H1 (cell line): ENCODE measurements at regions not wholly inside any gene's neighbourhood (a gene's known extent, or its start where the extent isn't known, plus 50 kb on each side); places are given as distances from the start of the nearest gene placed in this dataset.
"Not testable (repeated sequence)": the region's sequence is repeated elsewhere in the genome, so short reads cannot be mapped to it uniquely, and the experiment has no call there.

Experiments
- CTCF ChIA-PET: fragments of 300-600 bp; sonication (Branson Sonifier 250); formaldehyde crosslinking; loops from one replicate; lab custom pipeline; 2021; ENCODE audit not compliant: partially characterized antibody; lab: Charles Lee
- POLR2A ChIA-PET: fragments of 300-600 bp; sonication (Branson Sonifier 250); formaldehyde crosslinking; loops from one replicate; lab custom pipeline; 2021; ENCODE audit warnings: inconsistent platforms; ENCODE audit not compliant: partially characterized antibody; lab: Charles Lee
- DNase-seq, 2 experiments: peaks; one replicate each; pipeline versions ENCODE4 v3.0.0 to v3.0.0-alpha.2; 2010 to 2022; ENCODE audit warnings: low spot score in 2 of 2, low read depth in 1 of 2, mixed read lengths in 1 of 2
- FAIRE-seq: peaks from 2 replicates; lab custom pipeline; 2011; peaks lifted over from hg19 to GRCh38; lab: Jason Lieb, UNC
- H2AFZ ChIP-seq: 2 replicates; pipeline ENCODE4 v1.8.1; 2012; ENCODE audit warnings: low read length, inconsistent platforms
- H2AK5ac ChIP-seq: 2 replicates; pipeline ENCODE4 v1.6.1; 2013; ENCODE audit warnings: low read depth, low read length
- H2BK120ac ChIP-seq: replicated peaks from 2 replicates; pipeline ENCODE3; 2013; ENCODE audit warnings: low read depth, low read length, inconsistent platforms
- H2BK12ac ChIP-seq: 2 replicates; pipeline ENCODE4 v1.6.1; 2013; ENCODE audit warnings: low read depth, low read length
- H2BK15ac ChIP-seq: 2 replicates; pipeline ENCODE4 v1.6.1; 2013; ENCODE audit warnings: low read length
- H2BK20ac ChIP-seq: 2 replicates; pipeline ENCODE4 v1.6.1; 2013; ENCODE audit warnings: low read length
- H2BK5ac ChIP-seq: 2 replicates; pipeline ENCODE4 v1.6.1; 2013; ENCODE audit warnings: low read depth, low read length
- H3K14ac ChIP-seq: 2 replicates; pipeline ENCODE4 v1.6.1; 2013; ENCODE audit warnings: inconsistent platforms; ENCODE audit not compliant: insufficient read length
- H3K18ac ChIP-seq: 2 replicates; pipeline ENCODE4 v1.6.1; 2013; ENCODE audit warnings: low read length; ENCODE audit errors: extremely low read depth
- H3K23ac ChIP-seq: 2 replicates; pipeline ENCODE4 v1.6.1; 2013; ENCODE audit warnings: inconsistent platforms; ENCODE audit not compliant: insufficient read length
- H3K23me2 ChIP-seq: 2 replicates; pipeline ENCODE4 v1.6.1; 2013; ENCODE audit warnings: low read depth, low read length
- H3K27ac ChIP-seq: 2 replicates; pipeline ENCODE4 v1.6.1; 2011; ENCODE audit warnings: low read depth, low read length, inconsistent platforms
- H3K27me3 ChIP-seq, 4 experiments: replicated peaks in 1 of 4; 1 replicate in 1 of 4; 2 replicates in 3 of 4; pipeline versions ENCODE4 v1.6.1 to v1.8.1; 2011 to 2013; ENCODE audit warnings: low read length in 3 of 4, mild to moderate bottlenecking in 3 of 4, inconsistent platforms in 2 of 4, mixed read lengths in 2 of 4, moderate library complexity in 1 of 4; ENCODE audit not compliant: control insufficient read depth in 3 of 4, insufficient read depth in 3 of 4; ENCODE audit errors: extremely low read depth in 1 of 4
- H3K36me3 ChIP-seq, 4 experiments: 2 replicates each; pipeline versions ENCODE4 v1.6.1 to v1.8.1; 2011 to 2013; ENCODE audit warnings: mild to moderate bottlenecking in 4 of 4, low read length in 3 of 4, moderate library complexity in 2 of 4, control low read depth in 1 of 4, inconsistent platforms in 1 of 4; ENCODE audit not compliant: insufficient read depth in 4 of 4, control insufficient read depth in 2 of 4
- H3K4ac ChIP-seq: replicated peaks from 2 replicates; pipeline ENCODE3; 2013; ENCODE audit warnings: low read length, low read depth, mixed read lengths, inconsistent platforms; ENCODE audit not compliant: insufficient read length
- H3K4me1 ChIP-seq, 4 experiments: replicated peaks in 1 of 4; 1 replicate in 1 of 4; 2 replicates in 3 of 4; pipeline versions ENCODE4 v1.6.1 to v1.8.1; 2011 to 2013; ENCODE audit warnings: low read length in 3 of 4, inconsistent platforms in 2 of 4, mixed read lengths in 1 of 4; ENCODE audit not compliant: insufficient read depth in 4 of 4, control insufficient read depth in 3 of 4
- H3K4me2 ChIP-seq, 2 experiments: 2 replicates each; pipeline versions ENCODE4 v1.6.1 to v1.8.1; 2011 to 2013; ENCODE audit warnings: low read depth in 2 of 2, low read length in 2 of 2, control low read depth in 1 of 2, inconsistent platforms in 1 of 2, mild to moderate bottlenecking in 1 of 2; ENCODE audit not compliant: insufficient read depth in 1 of 2
- H3K4me3 ChIP-seq, 4 experiments: fragments of 200-600, 300-600 bp in 1 of 4; sonication (generic), shearing (Covaris generic), sonication (Bioruptor Twin) in 1 of 4; 2 replicates each; pipeline versions ENCODE4 v1.5.1 to v1.8.1; 2011 to 2016; ENCODE audit warnings: low read length in 4 of 4, low read depth in 3 of 4, control low read depth in 2 of 4, inconsistent platforms in 2 of 4, mild to moderate bottlenecking in 2 of 4, mixed read lengths in 1 of 4, moderate library complexity in 1 of 4; ENCODE audit not compliant: insufficient read depth in 2 of 4; ENCODE audit errors: extremely low read depth in 1 of 4
- H3K56ac ChIP-seq: replicated peaks from 2 replicates; pipeline ENCODE3; 2013; ENCODE audit warnings: low read depth, mild to moderate bottlenecking, mixed read lengths, low read length, inconsistent platforms; ENCODE audit not compliant: insufficient read length
- H3K79me1 ChIP-seq: 2 replicates; pipeline ENCODE4 v1.6.1; 2013; ENCODE audit warnings: low read depth, low read length, control low read depth
- H3K79me2 ChIP-seq, 2 experiments: 2 replicates each; pipeline versions ENCODE4 v1.6.1 to v1.8.1; 2012 to 2013; ENCODE audit warnings: low read length in 2 of 2, mild to moderate bottlenecking in 2 of 2, inconsistent platforms in 1 of 2; ENCODE audit not compliant: insufficient read depth in 2 of 2, control insufficient read depth in 1 of 2
- H3K9ac ChIP-seq, 4 experiments: replicated peaks in 1 of 4; 1 replicate in 1 of 4; 2 replicates in 3 of 4; pipeline versions ENCODE4 v1.6.1 to v1.8.1; 2011 to 2013; ENCODE audit warnings: low read depth in 3 of 4, low read length in 3 of 4, control low read depth in 2 of 4, mild to moderate bottlenecking in 2 of 4, moderate library complexity in 2 of 4, inconsistent platforms in 1 of 4; ENCODE audit errors: extremely low read depth in 1 of 4
- H3K9me3 ChIP-seq, 2 experiments: 2 replicates each; pipeline versions ENCODE4 v1.6.1 to v1.8.1; 2012 to 2013; ENCODE audit warnings: mild to moderate bottlenecking in 2 of 2, moderate library complexity in 2 of 2, control low read depth in 1 of 2, inconsistent platforms in 1 of 2, low read depth in 1 of 2, low read length in 1 of 2, mixed read lengths in 1 of 2; ENCODE audit not compliant: insufficient read depth in 2 of 2
- H4K20me1 ChIP-seq, 2 experiments: replicated peaks in 1 of 2; 2 replicates each; pipeline versions ENCODE3 to v1.8.1; 2011 to 2013; ENCODE audit warnings: inconsistent platforms in 2 of 2, low read length in 2 of 2, mild to moderate bottlenecking in 1 of 2; ENCODE audit not compliant: insufficient read depth in 2 of 2, control insufficient read depth in 1 of 2
- H4K5ac ChIP-seq: 2 replicates; pipeline ENCODE4 v1.6.1; 2013; ENCODE audit warnings: low read length, low read depth, mixed read lengths, inconsistent platforms; ENCODE audit not compliant: insufficient read length
- H4K8ac ChIP-seq: 2 replicates; pipeline ENCODE4 v1.8.0; 2013; ENCODE audit warnings: mild to moderate bottlenecking, moderate library complexity, low read length, inconsistent platforms; ENCODE audit not compliant: insufficient read depth; ENCODE audit errors: extremely low read depth
- H4K91ac ChIP-seq: replicated peaks from 2 replicates; pipeline ENCODE3; 2013; ENCODE audit warnings: low read length, mixed read lengths, inconsistent platforms; ENCODE audit not compliant: insufficient read length
- WGBS, 2 experiments: shearing (Covaris generic) in 1 of 2; methylation state at CpG; one replicate each; pipeline versions ENCODE4 v1.1.6 to v1.1.7; 2013 to 2015; ENCODE audit warnings: low lambda C conversion rate in 2 of 2, mixed read lengths in 2 of 2, inconsistent platforms in 1 of 2, low coverage in 1 of 2, missing lambda C conversion rate in 1 of 2; ENCODE audit not compliant: insufficient replicate concordance in 2 of 2, insufficient coverage in 1 of 2, insufficient read length in 1 of 2; ENCODE audit errors: extremely low coverage in 1 of 2, missing lambda C conversion rate in 1 of 2; 5-methylcytosine and 5-hydroxymethylcytosine counted together

GRCh38 chr16:29233705-29234404 is 172.7 kb downstream of the NPIPB11 start:
- H4K20me1 ChIP-seq, H2AK5ac ChIP-seq, H3K4me3 ChIP-seq, DNase-seq, H3K14ac ChIP-seq, POLR2A ChIA-PET, H2BK15ac ChIP-seq, H3K23me2 ChIP-seq, H3K79me1 ChIP-seq, H3K18ac ChIP-seq, H3K79me2 ChIP-seq, H3K9me3 ChIP-seq, H3K56ac ChIP-seq, H4K5ac ChIP-seq, H3K4me1 ChIP-seq, H4K91ac ChIP-seq, H3K27me3 ChIP-seq, H2BK12ac ChIP-seq, H3K23ac ChIP-seq, H2AFZ ChIP-seq, FAIRE-seq, H3K27ac ChIP-seq, H2BK20ac ChIP-seq, H3K4me2 ChIP-seq, H4K8ac ChIP-seq, H3K9ac ChIP-seq, H3K4ac ChIP-seq, H2BK5ac ChIP-seq, H2BK120ac ChIP-seq, H3K36me3 ChIP-seq: not testable (repeated sequence)
- CTCF ChIA-PET, result interaction anchor here (1.0 kb wide), 1 partner anchor 52 kb away, joined by 3 read pairs; no protein-coding TSS in a partner anchor
- WGBS, 2 experiments, result 89% methylated on average over 9 of the region's 23 CpGs; no CpG with 5 or more reads in 1 of the 2 experiments
